ENCODE measurements at regions not wholly inside any gene's neighbourhood (a gene's known extent, or its start where the extent isn't known, plus 50 kb on each side); places are given as distances from the start of the nearest gene placed in this dataset.

DNA sequence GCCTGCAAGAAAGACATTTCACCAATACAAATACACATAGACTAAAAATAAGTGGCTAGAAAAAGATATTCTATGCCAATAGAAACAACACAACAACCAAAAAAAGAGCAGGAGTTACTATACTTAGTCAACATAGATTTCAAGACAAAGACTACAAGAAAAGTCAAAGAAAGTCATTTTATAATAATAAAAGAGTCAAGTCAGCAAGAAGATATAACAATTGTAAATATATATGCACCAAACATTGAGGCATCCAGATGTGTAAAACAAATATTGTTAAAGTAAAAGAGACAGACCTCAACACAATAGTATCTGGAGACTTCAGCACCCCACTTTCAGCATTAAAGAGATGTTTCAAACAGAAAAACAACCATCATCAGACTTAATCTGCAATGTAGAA, 104.6 kb downstream of the AMY1C start:
- no peak for FAIRE-seq

DNA sequence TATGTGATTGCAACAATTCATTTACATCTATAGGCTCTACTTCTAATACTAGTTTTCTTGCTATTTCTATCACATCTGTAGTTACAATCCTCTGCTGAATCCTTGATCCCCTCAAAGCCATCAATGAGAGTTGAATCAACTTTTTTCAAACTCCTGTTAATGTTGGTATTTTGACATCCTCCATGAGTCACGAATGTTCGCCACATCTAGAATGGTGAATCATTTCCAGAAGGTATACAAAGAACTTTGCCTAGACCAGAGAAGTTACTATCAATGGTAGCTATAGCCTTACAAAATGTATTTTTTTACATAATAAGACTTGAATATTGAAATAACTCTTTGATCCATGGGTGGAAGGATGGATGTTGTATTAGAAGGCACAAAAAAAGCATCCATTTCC, 110.0 kb downstream of the AMY1C start:
- FAIRE-seq = no peak

DNA sequence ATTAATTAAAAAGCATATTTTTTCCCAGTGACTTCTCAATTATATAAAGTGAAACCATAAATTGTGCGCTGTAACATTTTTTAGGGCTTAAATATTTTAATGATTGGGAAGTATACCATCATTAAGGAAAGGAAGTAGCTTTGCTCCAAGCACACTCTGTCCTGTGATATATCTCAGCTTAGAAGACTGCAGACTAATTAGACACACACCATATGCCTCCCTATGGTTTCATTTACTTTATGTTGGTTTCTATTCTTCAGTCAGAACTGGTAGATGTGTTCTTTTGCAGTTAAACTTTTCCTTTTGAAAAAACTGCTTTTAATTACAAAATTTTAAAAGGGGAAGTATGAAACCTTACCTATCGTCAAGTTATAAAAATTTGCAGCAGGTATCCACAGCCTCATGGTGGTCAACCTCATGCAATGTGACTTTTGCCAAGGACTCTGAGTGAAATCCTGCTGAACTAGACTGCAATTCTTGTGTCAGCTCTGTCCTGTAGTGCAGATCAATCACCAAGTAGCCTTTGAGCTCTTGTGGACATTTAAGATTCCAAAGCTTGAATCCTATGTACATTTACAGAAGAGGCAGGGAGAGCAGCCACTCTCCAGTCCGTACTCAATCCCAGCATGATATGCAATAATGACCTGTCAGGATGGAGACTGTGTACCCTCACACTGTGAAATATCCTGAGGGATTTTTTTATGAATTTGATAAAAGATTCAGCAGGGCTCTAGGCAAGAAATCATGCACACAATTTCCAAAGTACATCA, 149.1 kb downstream of the AMY1C start:
- no peak for FAIRE-seq

DNA sequence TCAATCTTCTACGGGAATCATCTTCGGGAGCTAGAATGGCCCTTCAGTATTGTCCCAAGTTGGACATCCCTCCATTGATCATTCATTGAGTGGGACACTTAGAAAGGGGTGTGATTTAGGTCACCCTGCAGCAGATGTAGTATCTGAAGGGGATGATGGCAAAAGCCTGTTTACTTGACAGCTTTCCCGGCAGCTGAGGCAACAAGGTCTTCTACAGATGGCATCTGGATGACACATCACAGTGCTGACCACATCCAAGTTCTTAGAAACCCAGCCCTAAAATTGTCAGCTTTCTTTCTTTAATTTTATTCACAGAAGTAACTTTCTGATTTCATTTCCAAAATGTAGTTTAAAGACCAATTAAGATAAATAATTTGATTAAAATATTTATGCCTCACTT, 150.3 kb downstream of the AMY1C start:
- no peak for FAIRE-seq

DNA sequence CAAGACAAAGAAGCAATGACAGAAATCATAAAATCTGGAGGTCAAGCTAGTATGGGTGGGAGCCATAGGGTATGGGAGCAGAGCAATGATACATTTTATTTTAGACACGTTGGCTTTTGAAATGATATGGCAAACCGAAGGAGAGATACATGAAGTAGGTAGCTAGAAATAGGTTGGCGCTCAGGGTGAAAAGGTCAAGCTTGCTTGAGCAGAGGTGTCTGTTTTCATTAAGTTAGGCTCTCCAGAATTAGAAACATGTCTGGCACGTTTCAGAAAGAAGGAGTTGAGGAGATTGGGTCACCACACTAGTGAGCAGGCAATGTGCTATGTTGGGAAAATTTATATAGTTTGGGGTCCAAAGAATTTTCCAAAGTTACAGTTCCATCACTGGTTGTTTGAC, 151.4 kb downstream of the AMY1C start:
- no peak for FAIRE-seq

DNA sequence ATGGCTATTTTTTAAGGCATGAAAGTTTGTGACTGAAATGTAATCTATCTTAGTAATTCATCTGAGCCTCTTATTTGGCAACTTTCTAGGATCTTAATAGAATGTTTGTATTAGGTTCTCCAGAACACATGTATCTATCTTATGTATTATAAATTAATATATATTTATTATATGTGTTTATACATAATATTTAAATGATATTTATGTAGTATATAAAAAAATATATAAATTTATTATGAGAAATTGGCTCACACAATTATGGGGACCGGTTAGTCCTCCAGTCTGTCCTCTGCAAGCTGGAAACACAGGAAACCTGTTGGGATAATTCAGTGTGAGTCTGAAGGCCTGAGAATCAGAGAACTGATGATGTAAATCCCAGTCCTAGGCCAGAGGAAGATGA, 155.7 kb downstream of the AMY1C start:
- no peak for FAIRE-seq

DNA sequence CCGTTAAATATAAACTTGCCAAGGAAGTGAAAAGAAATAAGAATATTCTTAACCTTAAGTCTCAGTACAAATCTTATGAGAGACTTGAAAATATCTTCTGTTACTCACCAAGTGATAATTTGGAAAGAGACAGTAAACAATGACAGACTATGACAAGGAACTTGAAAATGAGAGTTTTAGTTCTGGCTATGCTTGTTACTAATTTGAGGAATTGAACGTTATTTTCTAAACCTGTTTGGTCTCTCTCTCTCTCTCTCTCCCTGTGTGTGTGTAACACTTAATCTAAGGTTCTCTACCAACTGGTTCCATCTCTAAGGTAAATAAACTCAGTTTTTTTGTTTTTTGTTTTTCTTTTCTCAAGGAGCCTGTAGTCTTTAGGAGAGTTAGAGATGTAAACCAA, 161.8 kb downstream of the AMY1C start:
- FAIRE-seq = no peak

DNA sequence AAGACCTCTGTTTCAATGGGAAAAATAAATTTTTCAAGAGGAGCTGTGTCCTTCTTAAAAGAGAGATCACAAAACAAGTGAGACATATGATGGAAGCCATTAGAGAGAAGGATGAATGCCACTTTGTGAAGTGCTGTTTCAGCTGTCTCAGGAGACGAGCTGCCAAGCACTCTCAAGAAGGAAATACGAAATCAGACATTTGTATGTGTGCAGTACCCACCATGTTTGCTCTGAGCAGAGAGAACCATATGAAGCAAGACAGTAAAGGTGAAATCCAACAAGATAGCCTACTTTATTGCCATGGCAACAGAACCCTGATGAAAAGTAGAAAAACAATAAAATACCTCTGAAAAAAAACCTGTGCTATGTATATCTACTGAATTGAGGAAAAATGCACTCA, 168.1 kb downstream of the AMY1C start:
- no peak for FAIRE-seq

DNA sequence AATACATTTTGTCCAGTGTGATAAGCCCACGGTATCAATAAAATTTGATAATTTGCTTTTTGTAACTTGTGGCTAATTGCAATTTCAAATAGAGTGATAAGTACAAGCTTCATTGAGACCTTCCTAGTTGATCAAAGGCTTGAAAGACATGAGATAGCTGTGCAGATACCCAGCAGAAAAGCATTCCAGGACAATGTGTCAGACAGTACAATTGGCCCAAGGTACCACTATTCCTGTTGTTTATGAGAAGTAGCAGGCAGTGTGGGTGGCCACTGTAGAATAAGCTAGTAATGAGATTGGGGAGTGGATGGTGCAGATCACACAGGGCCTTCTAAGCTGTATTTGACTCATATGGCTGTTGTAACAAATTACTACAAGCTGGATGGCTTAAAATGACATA, 182.2 kb downstream of the AMY1C start:
- FAIRE-seq = no peak

DNA sequence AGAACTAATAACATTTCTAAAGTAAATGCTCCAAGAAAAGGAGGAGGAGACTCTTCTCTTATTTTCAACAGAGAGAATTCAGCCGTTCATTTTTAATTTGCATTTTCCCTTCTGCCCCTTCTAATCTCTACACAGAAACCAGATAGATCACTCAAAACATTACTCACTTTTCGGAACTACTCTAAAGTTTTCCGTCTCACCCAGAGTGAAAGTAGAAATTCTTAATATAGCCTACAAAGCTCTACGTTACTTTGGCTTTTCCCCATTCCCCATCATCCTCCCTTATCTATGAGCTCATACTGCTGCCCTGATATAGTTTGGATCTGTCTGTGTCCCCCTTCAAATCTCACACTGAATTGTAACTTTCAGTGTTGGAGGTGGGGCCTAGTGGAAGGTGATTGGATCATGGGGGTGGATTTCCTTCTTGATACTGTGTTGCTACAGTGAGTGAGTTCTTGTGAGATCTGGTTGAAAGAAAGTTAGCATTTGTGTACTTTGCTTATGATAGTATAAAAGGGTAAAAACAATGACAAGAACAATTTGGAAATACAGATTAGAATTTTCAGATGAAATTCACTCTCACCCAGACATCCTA, 188.2 kb downstream of the AMY1C start:
- no peak for FAIRE-seq

DNA sequence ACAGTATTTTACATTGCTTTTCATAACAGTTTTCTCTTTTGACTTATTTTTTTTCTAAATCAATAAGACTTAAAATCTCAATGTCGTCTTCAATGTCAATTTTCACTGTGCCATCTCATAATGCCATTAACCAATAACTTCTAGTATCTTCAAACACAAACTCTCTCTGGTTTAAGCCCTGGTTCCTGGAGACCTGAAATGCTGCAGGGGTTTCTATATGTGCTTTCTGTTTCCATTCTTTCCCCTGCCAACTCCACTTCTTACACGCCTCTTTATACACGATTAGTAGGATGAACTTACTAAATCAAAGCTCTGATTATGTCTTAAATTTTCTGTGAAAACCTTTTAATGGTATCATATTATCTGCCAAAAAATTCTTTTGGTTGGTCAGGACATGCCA, 191.4 kb downstream of the AMY1C start:
- FAIRE-seq = no peak

DNA sequence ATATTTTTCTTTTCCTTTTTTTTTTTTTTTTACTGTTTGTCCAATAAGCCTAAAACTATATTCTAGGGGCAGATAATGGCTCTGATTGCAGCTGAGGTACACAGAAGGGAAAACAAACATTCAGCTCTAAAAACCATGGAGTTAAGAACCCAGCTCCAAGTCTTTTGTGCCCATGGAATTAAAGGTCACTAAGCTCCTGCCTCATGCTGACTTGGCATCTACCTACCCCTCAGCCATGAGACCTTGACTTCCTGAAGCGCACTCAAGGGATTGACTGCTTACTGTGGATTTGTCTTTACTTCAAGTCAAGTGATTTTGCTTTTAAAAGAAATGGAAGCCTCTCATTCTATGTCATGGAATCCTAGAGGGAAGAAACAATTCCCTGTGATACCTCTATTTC, 192.3 kb downstream of the AMY1C start:
- FAIRE-seq = no peak

DNA sequence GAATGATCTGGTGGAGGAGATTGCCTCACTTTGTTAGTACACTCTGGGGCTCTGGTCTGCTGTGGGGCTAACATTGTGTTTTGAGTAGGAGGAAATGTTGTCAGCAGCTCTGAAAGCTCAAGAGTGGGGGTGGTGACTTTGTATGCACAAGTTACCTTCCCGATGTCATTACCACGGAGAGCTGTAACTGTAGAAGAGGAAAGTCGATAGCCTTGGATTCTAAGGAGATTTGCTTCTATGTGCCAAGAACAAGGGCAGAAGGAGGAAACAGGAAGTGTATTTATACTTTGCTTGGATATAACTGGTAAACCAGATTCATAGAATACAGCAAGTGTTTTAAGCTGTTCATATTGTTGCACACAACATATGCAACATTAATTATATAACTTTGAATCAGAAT, 196.1 kb downstream of the AMY1C start:
- no peak for FAIRE-seq

DNA sequence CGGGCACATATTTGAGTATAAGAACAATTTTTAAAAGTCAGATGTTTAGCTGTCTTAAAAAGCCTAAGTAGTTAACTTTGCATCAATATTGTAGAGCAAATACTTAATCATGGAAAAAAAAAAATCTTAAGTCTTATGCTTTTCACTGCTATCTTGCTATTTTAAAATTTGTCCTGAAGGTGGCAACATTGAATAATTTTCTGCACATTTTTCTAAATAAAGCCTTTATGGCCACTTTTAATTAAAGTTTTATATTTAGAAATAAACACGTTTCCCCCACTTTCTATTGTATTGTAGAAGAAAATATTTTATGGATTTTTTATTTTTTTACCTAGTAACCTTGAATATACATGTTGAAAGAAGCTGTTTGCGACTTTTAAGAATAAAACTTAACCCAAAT, 198.8 kb downstream of the AMY1C start:
- FAIRE-seq = peak; percentile 21

DNA sequence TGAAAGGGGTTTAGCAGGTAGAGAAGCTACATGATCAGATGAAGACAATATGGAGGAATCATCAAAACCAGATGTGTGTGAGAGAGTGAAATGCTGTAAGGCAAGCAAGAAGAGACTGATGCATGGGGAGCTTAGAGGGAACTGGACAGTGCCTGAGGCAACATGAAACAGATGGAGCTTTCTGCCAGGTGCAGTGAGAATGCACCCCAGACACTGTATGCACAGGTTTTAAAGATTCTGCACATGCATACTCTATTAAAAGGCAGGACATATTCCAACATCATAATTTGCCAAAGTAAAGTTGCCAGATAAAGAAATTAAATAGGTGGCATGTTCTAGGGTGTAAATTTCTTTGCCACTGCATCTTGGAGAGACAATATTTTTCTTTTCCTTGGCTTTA, 200.1 kb downstream of the AMY1C start:
- no peak for FAIRE-seq

DNA sequence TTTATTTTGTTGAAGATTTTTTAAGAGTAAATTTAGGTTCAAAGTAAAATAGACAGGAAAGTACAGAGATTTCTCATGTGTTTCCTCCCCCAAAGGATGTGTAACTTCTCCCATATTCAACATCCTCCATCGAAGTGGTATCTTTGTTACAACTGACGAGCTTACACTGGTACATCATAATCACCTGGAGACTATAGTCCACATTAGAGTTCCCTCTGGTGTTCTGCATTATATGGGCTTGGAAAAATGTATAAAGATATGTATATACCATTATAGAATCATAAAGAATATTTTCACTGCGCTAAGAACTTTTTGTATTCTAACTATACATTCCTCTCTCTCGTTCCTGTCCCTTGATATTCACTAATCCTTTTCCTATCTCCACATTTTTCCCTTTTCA, 203.7 kb downstream of the AMY1C start:
- no peak for FAIRE-seq

DNA sequence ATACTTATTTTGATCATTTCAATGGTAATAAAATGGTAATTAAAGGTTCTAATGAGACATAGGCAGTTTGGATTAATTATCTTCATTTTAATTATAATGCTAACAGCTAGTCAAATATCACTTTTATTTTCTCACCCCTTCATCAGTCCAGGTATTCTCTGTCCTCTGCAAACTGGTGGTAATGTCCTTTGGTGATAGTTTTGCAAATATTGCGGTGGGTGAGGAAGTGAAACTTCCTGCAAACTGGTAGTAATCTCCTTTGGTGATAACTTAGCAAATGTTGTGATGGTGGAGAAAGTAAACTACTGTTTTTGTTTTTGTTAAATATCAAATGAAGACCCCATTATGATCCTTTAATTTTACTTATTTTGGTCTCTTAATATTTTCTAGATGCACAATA, 209.0 kb downstream of the AMY1C start:
- FAIRE-seq = no peak

DNA sequence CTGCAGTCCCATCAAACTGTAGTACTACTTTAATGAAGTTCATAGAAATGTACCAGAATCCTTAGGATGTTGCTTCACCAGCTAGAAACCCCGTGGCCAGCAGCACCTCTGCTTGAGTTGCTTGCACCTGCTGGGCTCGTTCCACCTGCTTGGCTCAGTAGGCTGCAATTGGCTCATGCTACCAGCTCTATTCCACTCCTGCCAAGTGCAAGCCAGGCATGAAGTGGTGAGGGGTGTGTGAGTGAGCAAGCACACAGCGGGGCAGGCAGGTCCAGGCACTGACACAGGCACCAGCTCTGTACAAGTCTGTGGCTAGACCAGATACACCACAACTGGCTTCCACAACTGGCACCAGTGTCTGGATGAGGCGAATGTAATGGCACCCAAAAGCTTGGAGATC, 209.9 kb downstream of the AMY1C start:
- FAIRE-seq = no peak

DNA sequence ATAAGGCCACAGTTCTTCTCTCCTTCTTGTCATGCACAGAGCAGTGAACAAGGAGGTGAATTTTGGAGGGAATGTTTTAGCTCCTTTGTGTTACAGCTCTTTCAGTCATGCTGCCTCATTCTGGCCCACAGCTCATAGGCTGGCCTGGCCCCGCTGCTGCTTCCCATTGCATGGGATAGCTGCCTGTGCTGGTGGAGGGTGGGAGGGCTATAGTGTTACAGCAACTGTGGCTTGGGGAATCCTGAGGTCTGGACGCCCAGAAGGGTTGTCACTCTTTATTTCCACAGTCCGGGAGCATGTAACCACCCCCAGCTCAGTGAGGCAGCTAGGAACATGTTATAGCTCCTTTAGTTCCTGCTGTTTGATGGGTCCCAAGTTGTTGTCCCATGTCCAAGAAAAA, 210.3 kb downstream of the AMY1C start:
- no peak for FAIRE-seq

DNA sequence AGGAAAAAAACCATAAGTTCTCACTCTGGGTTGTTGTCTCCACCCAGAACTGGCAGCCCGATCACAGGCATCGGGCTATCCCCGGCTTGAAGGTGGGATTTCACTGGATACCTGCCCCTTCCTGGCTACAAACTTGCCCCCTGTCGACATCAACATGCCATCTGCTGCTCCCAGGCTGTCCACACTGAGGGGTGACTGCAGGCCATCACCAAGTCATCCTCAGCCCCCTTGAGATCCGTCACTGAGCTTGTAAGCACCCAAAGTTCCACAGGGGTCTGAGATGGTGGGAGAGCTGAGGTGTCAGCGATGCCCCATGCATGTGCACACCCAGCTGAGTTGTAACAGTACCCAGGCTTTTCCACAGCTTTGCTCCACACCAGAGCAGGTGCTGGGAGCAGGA, 211.0 kb downstream of the AMY1C start:
- FAIRE-seq = no peak

DNA sequence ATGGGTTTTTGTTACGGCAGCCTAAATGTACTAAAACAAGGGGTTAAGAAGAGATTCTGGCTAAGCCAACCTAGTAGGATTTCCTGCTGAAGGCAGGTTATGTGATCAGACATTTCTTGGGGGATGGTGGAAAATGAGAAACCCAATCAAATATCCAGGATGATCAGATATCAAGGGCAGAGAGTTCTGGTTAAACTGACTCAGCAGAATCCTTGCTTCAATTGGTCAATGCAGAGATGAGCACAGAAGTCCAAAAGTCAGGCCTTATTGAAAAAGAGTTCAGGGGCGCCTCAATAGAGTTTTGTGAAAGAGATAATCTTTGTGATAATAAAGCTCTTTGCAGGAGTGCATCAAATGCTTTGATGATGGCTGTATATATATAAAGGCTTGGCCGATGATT, 237.1 kb downstream of the AMY1C start:
- no peak for FAIRE-seq

DNA sequence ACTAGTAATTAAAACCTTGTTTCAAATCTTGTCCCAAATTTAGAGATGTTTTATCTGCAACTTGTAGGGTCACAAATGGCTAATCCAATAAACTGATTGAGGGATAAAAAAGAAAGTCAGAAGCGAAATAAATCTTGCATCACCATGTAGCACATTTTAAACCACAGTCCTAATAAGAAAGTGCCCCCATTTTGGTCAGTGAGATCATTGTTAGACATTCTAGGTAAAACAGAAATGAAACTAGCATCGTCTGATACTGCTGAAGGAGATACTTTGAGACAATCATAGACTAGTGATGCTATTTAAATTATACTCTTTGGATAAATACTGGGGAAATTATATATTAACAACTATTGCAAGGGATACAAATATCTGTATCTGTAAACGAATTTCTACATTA, 247.9 kb downstream of the AMY1C start:
- no peak for FAIRE-seq

DNA sequence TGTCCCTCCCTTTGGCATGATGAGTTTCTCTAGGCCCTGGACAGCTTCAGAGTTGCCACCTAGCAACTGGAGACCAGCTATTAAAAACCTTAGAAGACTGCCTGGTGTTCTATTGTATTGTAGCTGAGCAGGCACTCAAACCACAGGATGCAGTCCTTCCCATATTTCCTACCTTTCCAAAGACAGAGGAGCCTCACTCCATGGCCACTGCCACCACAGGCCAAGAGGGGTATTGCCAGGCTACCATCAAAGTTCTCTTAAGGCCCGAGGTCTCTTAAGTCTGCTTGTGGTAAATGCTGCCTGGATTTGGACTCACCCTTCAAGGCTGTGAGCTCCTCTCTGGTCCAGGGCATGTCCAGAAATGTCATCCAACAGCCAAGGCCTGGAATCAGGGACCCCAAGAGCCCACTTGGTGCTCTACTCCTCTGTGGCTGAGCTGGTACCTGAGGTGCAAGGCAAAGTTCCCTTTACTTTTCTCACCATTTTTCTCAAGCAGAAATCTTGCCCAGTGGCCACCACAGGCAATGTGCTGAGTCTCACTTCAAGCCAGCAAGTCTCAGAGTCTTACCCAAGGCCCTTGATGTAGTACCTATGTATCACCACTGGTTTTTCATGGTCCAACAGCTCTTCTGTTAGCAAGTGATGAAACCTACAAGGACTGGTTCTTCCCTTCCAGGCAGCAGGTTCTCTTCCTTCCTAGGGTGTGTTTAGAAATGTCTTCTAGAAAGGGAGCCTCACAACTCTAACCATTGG, 269.4 kb downstream of the AMY1C start:
- FAIRE-seq = no peak

DNA sequence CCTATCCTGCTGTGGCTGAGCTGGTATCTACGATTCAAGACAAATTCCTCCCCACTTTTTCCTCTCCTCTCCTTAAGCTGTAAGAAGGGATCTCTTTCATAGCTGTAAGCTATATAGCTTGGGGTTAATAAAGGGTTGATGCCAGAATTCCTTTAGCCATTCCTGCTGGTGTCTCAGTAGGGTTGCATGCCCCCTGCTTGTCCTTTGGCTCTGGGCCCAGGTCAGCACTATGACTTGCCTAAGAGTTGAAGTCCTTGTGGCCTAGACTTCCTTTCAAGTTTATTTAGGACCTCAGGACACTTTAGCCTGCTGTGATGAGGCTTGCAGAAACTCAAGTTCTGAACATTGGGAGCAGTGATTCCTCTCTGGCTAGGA, 270.0 kb downstream of the AMY1C start:
- FAIRE-seq = no peak
